ENCODE measurements at regions not wholly inside any gene's neighbourhood (a gene's known extent, or its start where the extent isn't known, plus 50 kb on each side); places are given as distances from the start of the nearest gene placed in this dataset.

DNA sequence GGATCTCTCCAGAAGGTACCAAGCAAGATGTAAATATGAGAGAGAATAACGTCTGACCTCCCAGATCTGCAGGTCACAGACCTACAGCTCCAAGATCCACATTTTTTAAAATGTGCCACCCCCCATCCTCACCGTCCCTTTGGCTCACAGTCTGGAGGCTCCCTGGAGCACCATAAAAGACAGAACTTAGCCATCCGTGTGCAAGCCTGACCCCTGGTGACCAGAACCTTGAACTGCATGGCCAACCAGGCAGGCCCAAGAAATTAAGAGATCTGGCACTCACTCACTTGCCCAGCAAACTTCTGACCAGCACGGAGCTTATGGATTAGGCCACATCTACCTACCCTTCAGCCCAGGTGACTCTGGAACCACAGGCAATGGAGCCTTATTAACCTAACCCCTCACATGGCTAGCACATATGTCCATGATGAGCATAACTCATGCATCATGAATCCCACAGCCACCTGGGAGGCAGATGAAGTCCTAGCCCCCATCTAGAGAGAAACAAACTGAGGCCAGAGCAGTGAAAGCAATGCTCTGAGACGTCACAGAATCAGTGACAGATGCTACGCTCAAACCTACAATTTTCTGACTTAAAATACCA, 275.3 kb downstream of the UACA start:
- Histone ChIP-seq H3K4me1 (no peaks in the 10 kb centered on the region), H3K9me3 (no peaks in the 10 kb centered on the region), H3K27ac (no peak overlapping the region), H3K4me3 (no peak overlapping the region), H3K27me3 (no peaks in the 10 kb centered on the region), H3K36me3 (no peaks in the 10 kb centered on the region)
- intact Hi-C loops (cut with DNase I; ENCODE audit: low total_unique reads) = loop anchor here (5.0 kb wide), 1 partner anchor 1011 kb away; no protein-coding TSS in a partner anchor
- TF ChIP-seq POLR2A (IDR thresholded peaks at IDR 0.05) = no peak
- TF ChIP-seq, protein P1, sequence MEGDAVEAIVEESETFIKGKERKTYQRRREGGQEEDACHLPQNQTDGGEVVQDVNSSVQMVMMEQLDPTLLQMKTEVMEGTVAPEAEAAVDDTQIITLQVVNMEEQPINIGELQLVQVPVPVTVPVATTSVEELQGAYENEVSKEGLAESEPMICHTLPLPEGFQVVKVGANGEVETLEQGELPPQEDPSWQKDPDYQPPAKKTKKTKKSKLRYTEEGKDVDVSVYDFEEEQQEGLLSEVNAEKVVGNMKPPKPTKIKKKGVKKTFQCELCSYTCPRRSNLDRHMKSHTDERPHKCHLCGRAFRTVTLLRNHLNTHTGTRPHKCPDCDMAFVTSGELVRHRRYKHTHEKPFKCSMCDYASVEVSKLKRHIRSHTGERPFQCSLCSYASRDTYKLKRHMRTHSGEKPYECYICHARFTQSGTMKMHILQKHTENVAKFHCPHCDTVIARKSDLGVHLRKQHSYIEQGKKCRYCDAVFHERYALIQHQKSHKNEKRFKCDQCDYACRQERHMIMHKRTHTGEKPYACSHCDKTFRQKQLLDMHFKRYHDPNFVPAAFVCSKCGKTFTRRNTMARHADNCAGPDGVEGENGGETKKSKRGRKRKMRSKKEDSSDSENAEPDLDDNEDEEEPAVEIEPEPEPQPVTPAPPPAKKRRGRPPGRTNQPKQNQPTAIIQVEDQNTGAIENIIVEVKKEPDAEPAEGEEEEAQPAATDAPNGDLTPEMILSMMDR (IDR thresholded peaks at IDR 0.05) = peak; percentile 95 to 96 (median 96)
- no peak for TF ChIP-seq POLR2AphosphoS5 (IDR thresholded peaks at IDR 0.05)
- DNase-seq (ENCODE audit: low spot score in 2 of 2) = peak; percentile 68 to 77

DNA sequence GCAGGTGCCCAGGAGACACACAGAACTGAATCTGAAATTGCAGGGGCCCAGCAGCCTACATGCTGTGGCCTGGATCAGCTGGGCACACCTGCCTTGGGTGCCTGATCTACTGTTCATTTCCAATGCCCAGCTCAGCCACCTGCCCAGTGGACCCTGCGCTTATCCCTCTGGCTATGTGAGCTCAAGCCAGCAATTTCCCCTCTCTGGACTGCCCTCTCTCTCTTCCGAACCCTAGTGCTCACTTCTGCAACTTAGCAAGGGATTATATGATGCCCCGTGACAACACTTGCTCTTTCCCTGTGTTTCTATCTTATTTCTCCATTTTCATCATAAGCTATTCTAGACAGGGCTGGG, 276.0 kb downstream of the UACA start:
- Histone ChIP-seq H3K27ac (no peak overlapping the region), H3K27me3 (no peaks in the 10 kb centered on the region), H3K4me1 (no peaks in the 10 kb centered on the region), H3K36me3 (no peaks in the 10 kb centered on the region), H3K4me3 (no peak overlapping the region), H3K9me3 (no peaks in the 10 kb centered on the region)
- DNase-seq (ENCODE audit: low spot score in 2 of 2) = no peak
- intact Hi-C loops (cut with DNase I; ENCODE audit: low total_unique reads) = loop anchor here (5.0 kb wide), 1 partner anchor 1010 kb away; no protein-coding TSS in a partner anchor
- no peak for TF ChIP-seq POLR2A (IDR thresholded peaks at IDR 0.05)

DNA sequence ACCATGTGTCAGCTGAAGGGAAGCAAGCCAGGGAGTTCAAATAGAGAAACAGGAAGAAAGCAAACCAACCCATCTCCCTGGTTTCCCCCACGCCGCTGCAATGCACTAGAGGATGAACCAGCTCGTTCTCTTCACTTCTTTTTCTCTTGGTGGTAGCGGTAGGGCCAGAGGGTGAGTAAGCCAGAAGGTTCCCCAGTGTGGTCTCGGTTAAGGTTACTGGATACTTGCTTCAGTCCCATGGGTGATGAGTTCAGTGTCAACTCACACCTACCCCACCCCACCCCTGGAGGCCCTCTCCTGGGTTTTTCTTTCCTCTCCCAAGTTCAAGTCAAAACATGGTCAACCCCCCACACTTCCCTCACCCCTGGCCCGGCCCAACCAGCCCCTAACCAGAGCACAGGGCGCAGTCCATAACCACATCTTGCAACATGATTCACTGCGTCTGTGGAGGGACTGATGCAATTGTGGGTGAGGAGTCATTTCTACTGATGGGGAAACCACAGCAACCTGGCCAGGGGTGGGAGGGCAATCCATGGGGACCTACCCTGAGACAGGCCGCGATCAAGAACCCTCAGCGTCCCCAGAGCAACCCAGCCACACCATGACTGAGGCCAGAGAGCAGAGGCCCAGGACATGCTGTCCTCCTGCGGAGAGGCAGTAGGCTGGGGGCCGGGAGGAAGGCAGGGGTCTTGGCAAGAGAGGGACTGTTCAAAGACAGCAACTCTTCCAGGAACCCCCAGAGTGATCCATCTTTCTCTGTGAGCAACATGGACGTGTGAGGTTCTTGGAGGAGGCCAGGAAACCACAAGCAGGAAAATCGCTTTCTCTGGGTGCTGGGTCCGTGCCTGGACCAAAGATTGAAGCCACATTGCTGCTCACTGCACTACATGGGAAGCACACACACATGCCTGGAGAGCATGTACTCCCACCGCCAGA, 276.6 kb downstream of the UACA start:
- intact Hi-C loops (cut with DNase I; ENCODE audit: low total_unique reads) = loop anchor here (5.0 kb wide), 1 partner anchor 1009 kb away; no protein-coding TSS in a partner anchor
- H3K4me1 ChIP-seq = no peaks in the 10 kb centered on the region
- no peaks in the 10 kb centered on the region for H3K9me3 ChIP-seq
- no peak for TF ChIP-seq POLR2A (IDR thresholded peaks at IDR 0.05)
- no peak for TF ChIP-seq POLR2AphosphoS5 (IDR thresholded peaks at IDR 0.05)
- TF ChIP-seq, protein P1 (IDR thresholded peaks at IDR 0.05) = no peak
- no peak overlapping the region for H3K4me3 ChIP-seq
- no peak overlapping the region for H3K27ac ChIP-seq
- no peak for DNase-seq (ENCODE audit: low spot score in 2 of 2)
- no peaks in the 10 kb centered on the region for H3K27me3 ChIP-seq
- no peaks in the 10 kb centered on the region for H3K36me3 ChIP-seq

DNA sequence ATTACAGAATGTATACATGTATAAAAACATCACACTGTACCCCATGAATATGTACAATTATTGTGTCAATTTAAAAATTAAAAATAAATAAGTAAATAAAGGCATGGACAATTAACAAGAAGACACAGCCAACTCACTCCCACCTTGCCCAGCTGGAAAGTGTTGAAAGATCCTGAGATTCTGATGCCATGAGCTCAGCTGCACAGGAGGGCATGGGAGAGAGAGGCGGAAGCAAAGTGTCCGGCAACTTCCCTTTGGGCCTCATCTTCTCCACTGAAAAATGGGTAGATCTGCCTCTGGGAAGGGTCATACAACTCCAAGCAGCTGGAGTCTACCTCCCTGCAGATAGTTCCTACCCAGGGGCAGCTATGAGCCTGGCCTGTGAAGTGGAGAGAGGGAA, 277.3 kb downstream of the UACA start:
- TF ChIP-seq POLR2AphosphoS5 (IDR thresholded peaks at IDR 0.05) (no peak), POLR2A (IDR thresholded peaks at IDR 0.05) (no peak)
- TF ChIP-seq, protein P1 (IDR thresholded peaks at IDR 0.05) = no peak
- Histone ChIP-seq H3K27me3 (no peaks in the 10 kb centered on the region), H3K27ac (no peak overlapping the region), H3K4me3 (no peak overlapping the region), H3K4me1 (no peaks in the 10 kb centered on the region), H3K36me3 (no peaks in the 10 kb centered on the region), H3K9me3 (no peaks in the 10 kb centered on the region)
- no peak for DNase-seq (ENCODE audit: low spot score in 2 of 2)
- intact Hi-C loops (cut with DNase I; ENCODE audit: low total_unique reads) = loop anchor here (5.0 kb wide), 1 partner anchor 1009 kb away; no protein-coding TSS in a partner anchor

DNA sequence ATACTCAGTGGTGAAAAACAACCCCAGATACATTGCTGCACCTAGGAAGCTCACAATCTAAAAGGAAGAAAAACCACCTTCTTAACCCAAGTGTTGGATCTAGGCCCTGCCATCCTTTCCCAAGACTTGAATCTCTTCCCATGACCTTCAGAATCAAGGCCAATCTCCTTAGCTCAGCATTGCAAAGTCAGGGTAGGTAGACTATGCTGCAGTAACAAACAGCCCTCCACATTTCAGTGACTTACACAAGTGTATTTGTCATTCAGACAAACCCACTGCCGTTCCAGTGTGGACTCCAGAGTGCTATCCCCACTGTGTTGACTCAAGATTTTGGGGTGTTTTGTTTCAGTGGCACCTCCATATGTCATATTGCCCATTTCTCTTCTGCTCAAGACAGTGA, 278.4 kb downstream of the UACA start:
- TF ChIP-seq, protein P1 (IDR thresholded peaks at IDR 0.05) = no peak
- TF ChIP-seq POLR2A (IDR thresholded peaks at IDR 0.05) = no peak
- no peak for TF ChIP-seq POLR2AphosphoS5 (IDR thresholded peaks at IDR 0.05)
- H3K27ac ChIP-seq = no peak overlapping the region
- H3K36me3 ChIP-seq = no peaks in the 10 kb centered on the region
- intact Hi-C loops (cut with DNase I; ENCODE audit: low total_unique reads) = loop anchor here (5.0 kb wide), 1 partner anchor 1008 kb away; no protein-coding TSS in a partner anchor
- H3K9me3 ChIP-seq = no peaks in the 10 kb centered on the region
- no peaks in the 10 kb centered on the region for H3K4me1 ChIP-seq
- DNase-seq (ENCODE audit: low spot score in 2 of 2) = no peak
- no peak overlapping the region for H3K4me3 ChIP-seq
- H3K27me3 ChIP-seq = no peaks in the 10 kb centered on the region
